K562 (cell line): ENCODE measurements at regions not wholly inside any gene's neighbourhood (a gene's known extent, or its start where the extent isn't known, plus 50 kb on each side); places are given as distances from the start of the nearest gene placed in this dataset.

Experiments
- ATAC-seq: fragments of 200-7000 bp; cut with Tn5 transposase; 3 replicates; pipeline ENCODE4 v1.9.1; 2020; ENCODE audit warnings: moderate library complexity
- BruUV-seq: library from RNA; stranded (reverse); fragments of 400-500 nt; replicated peaks from 2 replicates; lab custom pipeline; 2021; lab: Mats Ljungman, UMichigan
- CTCF ChIA-PET: fragments of 300-600 bp; formaldehyde crosslinking; extraction: SDS; loops from one replicate; lab custom pipeline; 2021; ENCODE audit warnings: low intra/inter-chr PET ratio; lab: Yijun Ruan, JAX
- POLR2A ChIA-PET: fragments of 300-600, 350-650 bp; sonication (Branson Sonifier 250); formaldehyde crosslinking; extraction: SDS; loops from one replicate; lab custom pipeline; 2021; ENCODE audit warnings: antibody characterized with exemption, inconsistent platforms; lab: Yijun Ruan, JAX
- DNase-seq, 4 experiments: peaks; one replicate each; pipeline versions ENCODE4 v3.0.0 to v3.0.0-alpha.2; 2011 to 2018; ENCODE audit warnings: low spot score in 3 of 4, mixed read lengths in 3 of 4; ENCODE audit errors: extremely low read depth in 1 of 4
- FAIRE-seq: peaks from 2 replicates; lab custom pipeline; 2011; peaks lifted over from hg19 to GRCh38; lab: Jason Lieb, UNC
- H2AFZ ChIP-seq: 2 replicates; pipeline ENCODE4 v1.6.0; 2011; ENCODE audit warnings: low read depth, low read length, control low read depth, inconsistent platforms
- H3K27ac ChIP-seq: fragments of 200-600 bp; 3 replicates; pipeline ENCODE4 v1.8.0; 2011; ENCODE audit warnings: low read depth, mild to moderate bottlenecking, control low read depth, inconsistent platforms, low read length, moderate library complexity, mixed read lengths; ENCODE audit errors: extremely low read depth
- H3K27me3 ChIP-seq, 2 experiments: fragments of 300-600 bp in 1 of 2; 2 replicates in 1 of 2; 3 replicates in 1 of 2; pipeline versions ENCODE4 v1.6.0 to v1.8.0; 2011; ENCODE audit warnings: inconsistent platforms in 2 of 2, low read length in 2 of 2, mild to moderate bottlenecking in 1 of 2, mixed read lengths in 1 of 2, moderate library complexity in 1 of 2; ENCODE audit not compliant: control insufficient read depth in 2 of 2, insufficient read depth in 2 of 2
- H3K36me3 ChIP-seq: fragments of 300-600 bp; 3 replicates; pipeline ENCODE4 v1.8.0; 2011; ENCODE audit warnings: mild to moderate bottlenecking, low read length, inconsistent platforms; ENCODE audit not compliant: control insufficient read depth, insufficient read depth
- H3K4me1 ChIP-seq, 2 experiments: fragments of 200-600 bp in 1 of 2; replicated peaks in 1 of 2; 2 replicates in 1 of 2; 3 replicates in 1 of 2; pipeline versions ENCODE4 v1.5.1 to v1.8.0; 2011; ENCODE audit warnings: inconsistent platforms in 2 of 2, low read length in 2 of 2, mild to moderate bottlenecking in 1 of 2, mixed read lengths in 1 of 2, moderate library complexity in 1 of 2; ENCODE audit not compliant: control insufficient read depth in 2 of 2, insufficient read depth in 2 of 2
- H3K4me2 ChIP-seq: 2 replicates; pipeline ENCODE4 v1.6.1; 2011; ENCODE audit warnings: low read length, control low read depth, inconsistent platforms, mixed read lengths; ENCODE audit not compliant: insufficient read depth
- H3K4me3 ChIP-seq: fragments of 200-600 bp; sonication (generic), shearing (Covaris generic); 2 replicates; pipeline ENCODE4 v1.5.1; 2016; ENCODE audit warnings: control low read depth, inconsistent platforms
- H3K79me2 ChIP-seq: fragments of 200-600 bp; 3 replicates; pipeline ENCODE4 v1.8.0; 2011; ENCODE audit warnings: low read length, inconsistent platforms; ENCODE audit not compliant: control insufficient read depth, insufficient read depth
- H3K9ac ChIP-seq, 2 experiments: 2 replicates each; pipeline versions ENCODE4 v1.6.0 to v1.6.1; 2011; ENCODE audit warnings: low read depth in 2 of 2, low read length in 2 of 2, control low read depth in 1 of 2, inconsistent platforms in 1 of 2, mild to moderate bottlenecking in 1 of 2, mixed read lengths in 1 of 2; ENCODE audit not compliant: insufficient read depth in 1 of 2
- H3K9me1 ChIP-seq: one replicate; pipeline ENCODE4 v1.6.0; 2011; ENCODE audit warnings: inconsistent platforms, mild to moderate bottlenecking, low read length, moderate library complexity; ENCODE audit not compliant: control insufficient read depth, insufficient read depth
- H3K9me3 ChIP-seq: replicated peaks from 2 replicates; pipeline ENCODE4 v1.5.1; 2011; ENCODE audit warnings: low read depth, low read length, inconsistent platforms; ENCODE audit not compliant: control insufficient read depth, insufficient read depth
- H4K20me1 ChIP-seq: replicated peaks from 2 replicates; pipeline ENCODE4 v1.6.1; 2011; ENCODE audit warnings: low read length, inconsistent platforms, mixed read lengths; ENCODE audit not compliant: control insufficient read depth, insufficient read depth
- ARID3A ChIP-seq: IDR thresholded peaks from 2 replicates; pipeline ENCODE4 v1.6.1; 2012; ENCODE audit warnings: low read depth, low read length, improper control_type of control experiment, borderline replicate concordance
- DDX20 ChIP-seq: fragments of 450-650 bp; IDR thresholded peaks from 2 replicates; pipeline ENCODE4 v1.6.1; 2016; ENCODE audit warnings: missing genetic modification characterization, low read depth, mild to moderate bottlenecking, missing compliant biosample characterization, moderate library complexity
- EWSR1 ChIP-seq: fragments of 450-650 bp; IDR thresholded peaks from 2 replicates; pipeline ENCODE4 v1.6.1; 2018; ENCODE audit warnings: borderline replicate concordance, mild to moderate bottlenecking, low read depth, moderate library complexity; ENCODE audit not compliant: partially characterized antibody
- GABPB2 ChIP-seq: fragments of 250-450 bp; sonication (Bioruptor Pico); conservative IDR thresholded peaks from 2 replicates; pipeline ENCODE4 v1.5.1; 2021; ENCODE audit warnings: mild to moderate bottlenecking
- MAFK ChIP-seq: IDR thresholded peaks from 2 replicates; pipeline ENCODE4 v1.6.1; 2011; ENCODE audit warnings: low read length, improper control_type of control experiment
- RUNX1 ChIP-seq: sonication (generic); IDR thresholded peaks from 2 replicates; pipeline ENCODE4 v1.6.1; 2016; ENCODE audit warnings: antibody characterized with exemption, low read depth
- ZNF76 ChIP-seq: fragments of 250-450 bp; sonication (Bioruptor Pico); IDR thresholded peaks from 2 replicates; pipeline ENCODE4 v1.4.0; 2020; ENCODE audit warnings: mild to moderate bottlenecking, moderate library complexity, borderline replicate concordance
- WGBS: fragments of 100-300 bp; shearing (Covaris generic); methylation state at CpG from one replicate; pipeline ENCODE4 v1.1.6; 2016; ENCODE audit warnings: low coverage, mixed read lengths; ENCODE audit not compliant: insufficient coverage; ENCODE audit errors: missing lambda C conversion rate; 5-methylcytosine and 5-hydroxymethylcytosine counted together
- in situ Hi-C: fragments of 300-500 bp; cut with MboI; formaldehyde crosslinking; loops from 4 replicates; pipeline ENCODE4 v1.15.0; 2018; ENCODE audit warnings: inconsistent platforms, mixed read lengths
- intact Hi-C: fragments of 100-400 bp; cut with micrococcal nuclease; formaldehyde crosslinking; loops from 2 replicates; pipeline ENCODE4 v1.14.2; 2022
- TF ChIP-seq, protein P1 (sequence below): fragments of 250-450 bp; sonication (Bioruptor Pico); IDR thresholded peaks from 2 replicates; pipeline ENCODE4 v1.4.0; 2020; ENCODE audit warnings: mild to moderate bottlenecking, moderate library complexity
- TF ChIP-seq, protein P2 (sequence below): fragments of 450-650 bp; formaldehyde crosslinking; IDR thresholded peaks from 2 replicates; pipeline ENCODE4 v1.4.0; 2022; ENCODE audit warnings: missing genetic modification characterization

GRCh38 chr10:112094984-112095383 lies 88.6 kb downstream of the GPAM start:
- Histone ChIP-seq H3K27me3 (no peaks in the 10 kb centered on the region), H3K9ac (no peak overlapping the region), H4K20me1 (no peaks in the 10 kb centered on the region), H3K9me3 (no peaks in the 10 kb centered on the region), H3K36me3 (no peaks in the 10 kb centered on the region), H2AFZ (no peak overlapping the region), H3K79me2 (no peaks in the 10 kb centered on the region), H3K4me1 (no peaks in the 10 kb centered on the region), H3K9me1 (no peaks in the 10 kb centered on the region), H3K4me3 (no peak overlapping the region), H3K27ac (no peak overlapping the region), H3K4me2 (no peak overlapping the region)
- intact Hi-C loops (no loop called here), in situ Hi-C loops (no loop called here)
- FAIRE-seq (no peak), ATAC-seq (no peak), DNase-seq (no peak)
- TF ChIP-seq RUNX1 (no peak), EWSR1 (no peak)
- TF ChIP-seq, protein P1, sequence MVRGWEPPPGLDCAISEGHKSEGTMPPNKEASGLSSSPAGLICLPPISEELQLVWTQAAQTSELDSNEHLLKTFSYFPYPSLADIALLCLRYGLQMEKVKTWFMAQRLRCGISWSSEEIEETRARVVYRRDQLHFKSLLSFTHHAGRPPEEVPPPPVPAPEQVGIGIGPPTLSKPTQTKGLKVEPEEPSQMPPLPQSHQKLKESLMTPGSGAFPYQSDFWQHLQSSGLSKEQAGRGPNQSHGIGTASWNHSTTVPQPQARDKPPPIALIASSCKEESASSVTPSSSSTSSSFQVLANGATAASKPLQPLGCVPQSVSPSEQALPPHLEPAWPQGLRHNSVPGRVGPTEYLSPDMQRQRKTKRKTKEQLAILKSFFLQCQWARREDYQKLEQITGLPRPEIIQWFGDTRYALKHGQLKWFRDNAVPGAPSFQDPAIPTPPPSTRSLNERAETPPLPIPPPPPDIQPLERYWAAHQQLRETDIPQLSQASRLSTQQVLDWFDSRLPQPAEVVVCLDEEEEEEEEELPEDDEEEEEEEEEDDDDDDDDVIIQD, result no peak
- no TSS peak for BruUV-seq
- POLR2A ChIA-PET, result no interaction called here
- WGBS, result 0% methylated on average over 2 of the region's 3 CpGs
- CTCF ChIA-PET, result no interaction called here

GRCh38 chr10:112095731-112096130 lies 87.8 kb downstream of the GPAM start:
- no peak overlapping the region for H2AFZ ChIP-seq
- DNase-seq, result no peak
- H3K79me2 ChIP-seq, result no peaks in the 10 kb centered on the region
- CTCF ChIA-PET, result no interaction called here
- no peak for FAIRE-seq
- in situ Hi-C loops, result no loop called here
- ATAC-seq, result no peak
- TF ChIP-seq ARID3A (no peak), ZNF76 (CRISPR knock-in tag) (no peak), DDX20 (tag) (no peak), MAFK (no peak), GABPB2 (CRISPR knock-in tag) (no peak)
- TF ChIP-seq, protein P2, sequence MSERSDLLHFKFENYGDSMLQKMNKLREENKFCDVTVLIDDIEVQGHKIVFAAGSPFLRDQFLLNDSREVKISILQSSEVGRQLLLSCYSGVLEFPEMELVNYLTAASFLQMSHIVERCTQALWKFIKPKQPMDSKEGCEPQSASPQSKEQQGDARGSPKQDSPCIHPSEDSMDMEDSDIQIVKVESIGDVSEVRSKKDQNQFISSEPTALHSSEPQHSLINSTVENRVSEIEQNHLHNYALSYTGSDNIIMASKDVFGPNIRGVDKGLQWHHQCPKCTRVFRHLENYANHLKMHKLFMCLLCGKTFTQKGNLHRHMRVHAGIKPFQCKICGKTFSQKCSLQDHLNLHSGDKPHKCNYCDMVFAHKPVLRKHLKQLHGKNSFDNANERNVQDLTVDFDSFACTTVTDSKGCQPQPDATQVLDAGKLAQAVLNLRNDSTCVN (CRISPR knock-in tag), result no peak
- H3K9me3 ChIP-seq, result no peaks in the 10 kb centered on the region
- H3K4me2 ChIP-seq, result no peak overlapping the region
- no peaks in the 10 kb centered on the region for H3K9me1 ChIP-seq
- no peaks in the 10 kb centered on the region for H3K27me3 ChIP-seq
- intact Hi-C loops, result no loop called here
- H3K4me1 ChIP-seq, result no peaks in the 10 kb centered on the region
- 0% methylated on average over 5 of the region's 5 CpGs for WGBS
- no peak overlapping the region for H3K27ac ChIP-seq
- POLR2A ChIA-PET, result no interaction called here
- no peaks in the 10 kb centered on the region for H3K36me3 ChIP-seq
- H3K4me3 ChIP-seq, result no peak overlapping the region
- H3K9ac ChIP-seq, result no peak overlapping the region
- no peaks in the 10 kb centered on the region for H4K20me1 ChIP-seq
- no TSS peak for BruUV-seq
